ENCODE measurements at regions not wholly inside any gene's neighbourhood (a gene's known extent, or its start where the extent isn't known, plus 50 kb on each side); places are given as distances from the start of the nearest gene placed in this dataset.

DNA sequence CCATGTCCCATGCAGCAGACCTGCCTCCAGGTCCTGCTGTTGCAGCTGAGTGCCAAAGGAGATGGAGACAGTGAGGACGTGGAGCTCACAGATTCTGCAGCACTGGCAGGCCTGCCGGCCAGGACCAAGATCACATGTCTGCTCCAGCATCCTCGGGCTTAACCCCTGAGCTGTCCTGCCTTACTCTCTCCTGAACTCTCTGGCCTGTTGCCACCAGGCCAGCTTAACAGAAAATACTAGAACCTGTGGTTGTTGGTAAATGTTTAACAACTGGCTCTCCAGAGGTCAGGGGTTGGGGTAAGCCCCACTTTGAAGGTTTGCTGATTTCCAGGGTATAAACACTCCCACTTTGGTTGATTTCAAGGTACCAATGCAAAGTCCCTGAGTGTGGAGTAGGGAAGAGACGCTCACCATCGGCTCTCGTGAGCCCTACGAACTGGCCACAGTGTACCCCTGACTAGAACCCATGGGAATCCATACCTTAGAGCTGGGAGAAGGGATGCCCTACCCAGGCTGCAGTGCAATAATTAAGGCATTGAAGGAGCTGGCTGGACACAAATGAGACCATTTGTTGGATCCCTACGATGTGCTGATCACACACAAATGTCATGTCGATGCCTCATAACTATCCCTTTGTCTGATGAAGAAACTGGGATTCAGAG, 147.9 kb downstream of the OR4M2 start:
- TF ChIP-seq CTCF (IDR thresholded peaks at IDR 0.05), result no peak
- no peak for TF ChIP-seq POLR2A (IDR thresholded peaks at IDR 0.05)

All from testis (tissue), 2 donors.